ENCODE measurements at regions not wholly inside any gene's neighbourhood (a gene's known extent, or its start where the extent isn't known, plus 50 kb on each side); places are given as distances from the start of the nearest gene placed in this dataset.

DNA sequence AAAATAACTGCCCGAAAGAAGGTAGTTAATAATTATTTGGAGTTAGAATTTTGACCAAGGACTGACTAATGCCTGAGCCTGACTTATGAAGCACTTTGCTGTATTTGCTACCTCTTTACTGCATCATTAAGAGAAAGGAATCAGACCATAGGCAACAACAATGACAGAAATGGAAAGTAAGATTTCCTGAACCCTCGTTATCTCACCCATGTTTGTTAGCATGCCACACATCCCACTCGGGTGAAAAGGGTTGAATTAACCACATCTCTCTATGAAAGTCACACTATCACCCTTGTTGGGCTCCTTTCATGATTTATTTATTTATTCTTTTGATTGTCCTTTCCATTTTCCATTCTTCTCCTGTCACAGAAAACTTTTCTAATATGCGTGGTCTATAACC lies 59.6 kb downstream of the OLIG3 start:
- no peak for DNase-seq (ENCODE audit: low spot score)

DNA sequence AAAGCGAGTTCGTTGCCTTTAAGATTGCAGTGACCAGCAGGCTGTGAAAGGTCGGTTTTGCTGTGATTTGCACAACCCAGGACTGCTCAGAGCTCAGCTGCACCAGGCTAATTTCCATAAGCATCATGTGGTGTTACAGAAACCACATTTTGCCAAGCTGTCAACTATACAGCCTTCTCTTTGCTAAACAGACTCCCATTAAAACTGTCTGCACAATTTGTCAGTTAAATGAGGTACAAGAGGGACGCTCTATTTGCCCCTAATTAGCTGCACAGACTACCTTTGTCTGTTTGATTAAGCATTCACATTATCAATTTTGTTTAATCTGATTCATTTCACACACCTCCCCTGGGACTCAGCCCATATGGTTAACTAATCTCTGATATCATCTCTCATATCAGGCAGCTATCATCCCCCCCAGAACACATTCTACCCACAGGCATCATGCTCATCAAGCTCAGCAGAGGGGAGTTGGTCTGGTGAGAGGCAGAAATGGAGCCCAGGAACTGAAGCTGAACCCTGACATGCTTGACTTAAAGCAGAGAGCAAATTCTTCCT lies 62.1 kb downstream of the OLIG3 start:
- no peak for DNase-seq (ENCODE audit: low spot score)

DNA sequence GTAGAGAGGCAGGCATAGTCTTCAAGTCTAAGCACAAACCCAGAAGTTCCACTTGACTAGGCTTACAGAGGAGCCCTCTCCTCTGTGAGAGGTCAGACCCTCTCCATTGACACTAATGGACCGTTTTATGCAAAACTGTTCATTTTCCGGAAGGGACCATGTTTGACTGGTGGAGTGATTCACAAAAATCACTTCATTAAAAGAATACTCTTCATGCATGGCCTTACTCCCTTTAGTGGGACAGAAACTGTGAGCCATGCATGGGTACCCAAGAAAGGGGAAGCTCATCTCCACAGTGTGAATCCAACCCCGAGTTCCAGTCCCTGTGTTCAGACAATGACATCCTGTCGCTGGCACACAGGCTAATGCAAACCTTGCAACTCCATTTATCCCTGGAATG lies 63.2 kb downstream of the OLIG3 start:
- no peak for DNase-seq (ENCODE audit: low spot score)

DNA sequence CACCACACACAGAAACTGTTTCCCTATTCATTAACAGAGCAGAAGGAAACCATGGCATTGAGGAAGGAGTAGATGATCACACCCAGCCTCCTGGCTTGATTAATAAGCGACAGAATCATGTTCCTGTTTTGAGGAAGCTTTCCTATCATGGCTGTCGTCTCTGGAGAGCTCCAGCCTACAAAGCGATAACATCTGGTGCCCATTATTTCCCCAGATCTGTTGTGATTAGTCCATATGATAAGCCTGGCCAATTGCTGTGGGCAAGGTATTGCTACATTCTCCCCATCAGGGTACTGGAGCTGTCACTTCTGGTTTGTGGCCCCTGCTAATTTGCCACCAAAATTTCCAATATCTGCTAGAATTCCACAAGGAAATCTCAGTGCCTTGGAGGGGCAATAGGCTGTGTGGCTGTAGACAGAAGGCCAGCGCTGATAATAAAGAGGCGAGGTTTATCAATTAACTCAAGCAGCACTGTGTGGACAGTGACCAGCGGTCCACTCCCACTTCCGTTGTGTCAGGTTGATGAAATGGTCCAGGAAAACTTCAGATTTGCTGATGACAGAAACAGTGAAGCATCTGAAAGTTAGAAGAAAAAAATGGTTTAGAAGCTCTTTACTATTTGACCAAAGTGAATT lies 66.4 kb downstream of the OLIG3 start:
- DNase-seq (ENCODE audit: low spot score) = no peak

DNA sequence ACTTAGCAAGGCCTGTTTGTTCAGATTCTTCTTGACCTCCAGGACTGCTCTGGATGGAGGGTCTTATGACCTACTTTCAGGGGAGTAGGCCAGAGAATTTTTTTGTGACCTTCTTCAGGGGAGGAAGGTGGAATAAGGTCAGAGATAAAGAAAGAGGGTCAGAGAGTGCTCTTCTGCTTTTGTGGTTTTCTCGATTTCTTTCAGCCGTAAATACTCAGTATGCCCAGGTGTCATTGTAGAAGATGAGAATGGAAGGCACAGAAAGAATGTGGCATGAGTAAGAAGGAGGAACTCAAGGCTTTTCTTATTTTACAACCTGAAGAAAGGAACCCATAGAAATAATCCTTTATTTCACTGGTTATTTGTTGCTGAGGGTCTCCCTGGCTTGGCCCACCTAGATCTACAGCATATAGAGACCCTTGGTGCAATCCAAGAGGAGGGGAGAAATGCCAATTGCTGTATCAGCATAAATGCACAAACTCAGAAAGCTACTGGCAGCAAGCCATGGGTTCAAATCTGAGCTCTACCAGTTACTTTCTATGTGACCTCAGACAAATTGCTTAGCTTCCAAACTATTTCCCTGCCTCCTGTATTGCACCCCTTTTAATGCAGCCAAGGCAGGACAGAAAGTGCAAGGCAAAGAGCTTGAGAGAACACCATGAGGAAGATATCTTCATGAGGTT lies 68.0 kb downstream of the OLIG3 start:
- DNase-seq (ENCODE audit: low spot score) = no peak

DNA sequence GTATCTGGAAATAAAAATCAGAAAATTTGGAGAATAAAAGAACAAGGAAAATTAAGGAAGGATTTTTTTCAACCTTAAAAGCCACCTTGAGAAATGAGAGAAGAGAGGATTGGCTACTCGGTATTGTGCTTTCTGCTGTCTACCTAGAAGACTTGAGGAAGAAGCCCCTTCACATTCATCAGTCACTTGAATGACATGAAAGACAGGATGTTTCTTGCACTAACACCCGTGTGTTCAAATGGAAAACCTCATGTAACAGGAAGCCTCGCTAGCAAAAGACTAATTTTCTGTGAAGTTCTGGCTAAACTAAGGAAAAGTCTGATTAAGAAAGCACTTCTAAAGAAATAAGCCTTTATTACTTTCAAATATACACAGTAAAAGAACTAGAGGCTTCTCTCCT lies 69.9 kb downstream of the OLIG3 start:
- no peak for DNase-seq (ENCODE audit: low spot score)

DNA sequence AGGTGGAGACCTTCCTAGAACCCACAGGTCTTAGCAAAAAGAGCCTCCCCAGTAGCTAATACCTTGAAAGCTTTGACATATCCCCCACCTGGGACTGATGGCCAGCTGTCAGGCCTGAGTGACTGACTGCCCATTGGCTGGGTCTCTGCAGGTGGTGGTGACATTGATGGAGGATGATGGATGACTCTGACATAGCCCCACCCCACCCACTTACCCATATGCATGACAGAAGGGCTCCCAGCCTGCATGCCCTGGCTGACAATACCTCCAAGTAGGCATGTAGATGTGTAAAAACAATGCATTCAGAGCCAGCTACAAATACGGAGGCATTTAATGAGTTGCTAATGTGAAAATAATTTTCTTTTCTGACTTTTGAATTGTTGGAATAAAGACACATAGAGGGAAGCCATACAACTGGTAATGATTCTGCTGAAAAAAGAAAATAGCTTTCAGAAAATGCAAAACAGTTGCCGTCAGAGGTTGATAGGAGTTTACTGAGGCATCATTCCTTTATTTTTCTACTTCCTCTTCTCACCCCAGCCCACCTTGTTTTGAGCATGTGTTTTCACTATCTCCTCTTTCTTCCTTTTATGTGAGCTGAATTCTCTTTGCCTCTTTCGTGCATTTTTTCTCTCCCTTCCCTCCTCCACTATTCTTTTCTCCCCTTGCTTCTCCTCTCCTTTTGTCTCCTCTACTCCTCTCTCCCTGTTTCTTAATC lies 70.6 kb downstream of the OLIG3 start:
- DNase-seq (ENCODE audit: low spot score) = no peak

DNA sequence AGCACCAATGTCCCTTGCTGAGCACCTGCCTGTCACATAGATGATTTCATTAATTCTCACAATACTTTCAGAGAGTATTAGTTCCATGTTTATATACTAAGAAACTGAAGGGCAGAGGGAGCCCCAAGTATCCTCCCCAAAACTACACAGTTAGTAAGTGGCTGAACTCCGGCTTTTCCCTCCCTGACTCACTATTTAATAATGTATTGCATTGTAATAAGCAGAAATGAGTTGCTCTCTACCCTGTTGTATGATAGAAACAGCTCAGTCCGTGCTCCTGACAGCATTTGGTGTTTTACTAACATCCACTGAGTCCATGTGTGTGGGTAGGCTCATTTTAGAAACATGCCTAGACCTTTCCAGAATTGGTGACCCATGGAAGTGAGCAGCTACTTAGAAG lies 76.8 kb downstream of the OLIG3 start:
- DNase-seq (ENCODE audit: low spot score) = no peak

DNA sequence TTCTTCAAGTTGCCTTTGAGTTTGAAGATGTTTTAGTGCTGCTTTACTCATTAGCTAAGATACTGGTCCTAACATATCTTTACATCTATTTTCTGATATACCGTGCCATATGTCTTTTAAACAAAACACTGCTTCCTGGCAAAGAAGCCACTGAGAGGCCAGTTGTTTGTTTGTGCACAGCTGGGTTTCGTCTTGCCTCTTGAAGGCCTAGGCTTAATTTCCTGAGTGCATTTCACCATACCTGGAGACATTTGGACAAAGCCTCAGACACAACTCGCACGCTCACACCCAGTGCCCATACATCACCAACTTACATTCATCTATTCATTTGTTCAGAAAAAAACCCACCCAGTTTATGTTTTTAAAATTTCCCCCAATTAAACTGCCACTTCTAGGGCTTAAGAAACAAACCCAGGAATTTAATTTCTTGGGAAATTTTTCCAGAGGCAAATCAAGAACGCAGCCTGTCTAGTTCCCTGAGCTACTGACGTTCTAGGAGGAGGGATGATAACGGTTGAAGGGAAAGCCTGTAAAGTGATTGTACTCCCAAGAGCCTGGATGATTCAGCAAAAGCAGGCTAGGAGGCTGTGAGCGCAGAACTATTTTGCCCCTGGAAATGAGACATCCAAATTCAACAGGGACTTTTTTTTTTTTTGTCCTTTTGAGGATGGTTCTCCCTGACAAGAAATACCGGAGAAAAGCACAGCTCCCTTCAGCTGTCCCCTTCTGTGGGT lies 77.7 kb downstream of the OLIG3 start:
- no peak for DNase-seq (ENCODE audit: low spot score)

DNA sequence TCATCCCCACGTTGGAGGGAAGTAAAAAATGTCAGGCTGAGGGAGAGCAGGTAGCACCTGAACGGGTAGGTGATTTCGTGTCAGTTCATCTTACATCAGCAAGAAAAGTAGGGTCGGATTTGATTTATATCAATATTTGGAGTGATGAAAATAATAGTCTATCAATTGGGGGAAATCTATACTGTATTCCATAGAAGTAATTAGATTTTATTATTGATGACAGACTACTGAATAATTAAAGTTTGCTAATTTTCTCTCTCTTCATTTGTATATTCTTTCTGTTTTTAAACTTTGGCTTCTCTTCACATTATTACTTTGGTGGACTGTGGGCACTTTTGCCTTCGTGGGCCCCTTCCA lies 78.4 kb downstream of the OLIG3 start:
- no peak for DNase-seq (ENCODE audit: low spot score)

DNA sequence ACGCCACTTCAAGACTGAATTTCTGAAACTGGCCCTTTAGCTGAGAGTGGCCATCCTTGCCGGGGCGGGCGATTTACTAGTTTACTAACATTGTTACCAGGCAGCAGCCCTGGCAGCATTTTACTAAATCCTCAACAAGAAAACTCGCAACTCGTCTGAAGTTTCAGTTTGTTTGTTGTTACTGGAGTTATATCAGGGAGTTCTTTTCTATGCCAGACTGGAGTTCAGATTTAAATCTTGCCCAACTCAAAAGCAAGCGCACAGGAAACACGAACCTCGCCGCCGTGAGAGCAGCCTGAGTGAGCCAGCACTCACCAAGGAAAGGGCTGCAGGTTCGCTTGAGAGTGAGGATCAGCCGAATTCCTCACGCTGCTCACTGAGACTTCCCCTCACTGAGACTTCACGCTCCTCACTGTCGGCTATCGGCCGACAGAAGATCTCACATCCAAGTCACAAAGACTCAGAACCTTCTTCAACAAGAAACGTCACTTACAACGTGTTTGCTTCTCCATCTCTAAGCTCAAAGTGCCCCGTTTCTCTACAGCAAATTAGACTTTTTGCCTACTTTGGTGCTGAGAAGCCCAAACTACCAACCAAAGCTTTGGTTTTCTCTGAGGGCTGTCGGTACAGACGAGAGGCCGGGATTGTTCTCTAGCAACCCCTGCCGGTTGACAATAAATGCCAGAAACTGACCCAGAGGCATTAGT lies 78.9 kb downstream of the OLIG3 start:
- DNase-seq (ENCODE audit: low spot score) = peak; percentile 78

DNA sequence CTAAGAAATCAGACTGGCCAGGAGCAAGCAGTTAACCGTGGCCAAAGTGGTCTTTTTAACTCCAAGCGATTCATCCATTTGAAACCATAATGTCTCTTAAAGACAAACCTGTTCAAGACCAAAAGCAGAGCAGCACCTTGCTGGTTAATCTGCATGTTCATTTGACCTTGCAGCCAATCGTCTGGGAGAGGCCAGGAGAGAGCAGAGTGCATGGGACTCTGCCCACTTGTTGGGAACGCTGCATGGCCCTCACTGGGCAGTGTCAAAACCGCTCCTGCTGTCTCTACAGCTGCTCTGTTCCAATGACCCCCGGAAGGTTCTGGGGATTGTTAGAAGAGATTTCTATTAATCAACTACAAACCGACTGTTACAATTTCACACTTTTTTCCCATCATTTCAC lies 79.6 kb downstream of the OLIG3 start:
- no peak for DNase-seq (ENCODE audit: low spot score)

DNA sequence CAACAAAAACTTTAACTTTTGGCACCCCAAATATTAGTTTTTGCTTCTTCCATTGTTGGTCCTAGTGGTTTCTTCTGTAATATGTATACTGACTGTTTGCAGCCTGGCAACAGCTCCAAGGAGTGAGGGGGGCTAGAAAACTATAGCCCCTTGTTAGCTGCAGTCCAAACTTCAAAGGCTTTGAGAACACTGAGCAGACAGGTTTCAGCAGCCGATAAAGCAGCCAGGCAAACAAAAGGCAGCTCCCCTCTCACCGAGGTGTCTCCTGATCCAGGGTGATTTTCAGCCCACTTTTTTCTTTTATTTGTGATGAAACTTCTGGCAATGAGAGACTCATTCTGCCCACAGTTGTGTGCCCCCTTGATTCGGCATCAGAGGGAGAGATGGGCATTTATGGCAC lies 80.7 kb downstream of the OLIG3 start:
- no peak for DNase-seq (ENCODE audit: low spot score)

DNA sequence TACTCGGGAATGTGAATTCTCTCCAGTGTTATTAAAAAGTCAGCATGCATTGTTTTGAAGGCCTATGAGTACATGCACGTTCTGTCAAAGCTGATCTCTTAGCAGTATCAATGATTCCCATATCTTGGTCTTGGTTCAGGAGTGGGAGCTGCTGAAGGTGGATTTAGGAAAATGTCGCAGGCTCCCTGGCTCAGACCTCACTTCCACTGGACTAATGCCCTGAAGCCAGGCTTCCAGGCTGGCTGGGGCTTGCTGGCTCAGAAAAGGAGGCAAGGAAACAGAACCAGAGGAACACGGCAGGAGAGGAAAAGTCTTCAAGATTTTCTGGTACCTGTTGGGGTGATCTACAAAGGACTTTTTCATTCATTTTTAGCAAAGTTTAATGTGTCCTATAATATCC lies 81.6 kb downstream of the OLIG3 start:
- DNase-seq (ENCODE audit: low spot score) = no peak

DNA sequence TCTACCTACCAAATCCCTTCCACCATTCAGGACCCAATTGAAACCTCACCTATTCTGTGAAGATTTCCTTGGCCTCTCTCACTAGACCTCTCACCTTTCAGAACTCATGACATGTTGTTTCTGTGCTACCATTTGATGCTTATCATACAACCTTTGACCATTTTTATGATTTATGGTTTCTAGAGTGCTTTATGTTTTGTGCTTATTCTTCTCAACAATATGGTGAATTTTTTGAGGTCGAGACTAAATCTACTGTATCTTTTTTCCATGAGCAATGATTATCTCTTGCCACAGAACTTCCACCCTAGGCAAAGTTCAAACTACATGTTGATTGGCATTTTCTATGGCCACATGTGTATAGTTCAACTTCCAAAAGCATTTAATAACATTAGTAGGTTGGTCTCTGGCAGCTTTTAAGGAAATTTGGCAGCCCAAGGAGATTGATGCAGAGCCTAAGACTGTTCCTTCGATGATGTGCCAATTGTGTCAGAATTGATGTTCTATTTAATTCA lies 84.9 kb downstream of the OLIG3 start:
- no peak for DNase-seq (ENCODE audit: low spot score)

DNA sequence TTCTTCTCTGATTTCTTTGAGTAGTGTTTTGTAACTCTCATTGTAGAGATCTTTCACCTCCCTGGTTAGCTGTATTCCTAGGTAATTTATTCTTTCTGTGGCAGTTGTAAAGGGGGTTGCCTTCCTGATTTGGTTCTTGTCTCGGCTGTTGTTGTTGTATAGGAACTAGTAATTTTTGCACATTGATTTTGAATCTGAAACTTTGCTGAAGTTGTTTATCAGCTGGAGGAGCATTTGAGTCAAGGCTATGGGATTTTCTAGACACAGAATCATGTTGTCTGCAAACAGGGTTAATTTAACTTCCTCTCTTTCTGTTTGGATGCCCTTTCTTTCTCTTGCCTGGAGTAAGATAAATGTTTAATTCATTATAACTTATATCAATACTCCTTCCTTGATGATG lies 86.4 kb downstream of the OLIG3 start:
- DNase-seq (ENCODE audit: low spot score) = peak; percentile 48

DNA sequence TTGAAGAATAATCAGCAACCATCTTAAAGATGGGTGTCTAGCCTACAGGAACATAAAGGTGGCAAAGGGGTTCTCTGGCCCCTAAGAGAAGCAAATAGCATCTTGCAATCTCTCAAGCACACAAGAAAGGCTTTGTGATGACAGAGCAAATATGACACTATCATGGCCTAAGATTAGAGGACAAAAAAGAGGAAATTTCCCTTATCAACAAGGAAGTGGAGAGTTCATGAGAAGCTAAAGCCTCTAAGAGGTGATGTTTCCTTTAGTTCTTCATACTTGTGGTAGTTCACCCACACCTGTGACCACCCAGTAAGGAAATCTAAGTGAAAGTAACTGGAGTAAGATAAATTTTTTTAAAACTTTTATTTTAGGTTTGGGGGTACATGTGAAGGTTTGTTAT lies 88.4 kb downstream of the OLIG3 start:
- no peak for DNase-seq (ENCODE audit: low spot score)

DNA sequence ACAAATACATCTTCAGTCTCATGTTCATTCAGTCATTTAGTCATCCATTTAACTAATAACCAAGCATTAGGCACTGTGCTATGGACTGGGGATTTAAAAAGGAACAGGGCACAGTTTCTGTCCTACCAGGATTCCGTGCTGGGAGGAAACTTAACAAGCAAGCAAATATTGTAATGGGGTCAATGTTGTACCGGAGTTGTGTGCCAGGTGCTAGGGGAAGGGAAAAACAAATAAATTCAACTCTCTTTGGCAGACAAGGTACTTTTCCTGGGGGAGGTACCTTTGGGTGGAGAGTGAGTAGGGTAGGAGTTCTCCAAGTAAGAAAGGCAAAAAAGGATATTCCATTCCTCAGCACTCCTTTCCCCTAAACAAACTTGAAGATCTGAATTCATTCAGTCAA lies 90.3 kb downstream of the OLIG3 start:
- no peak for DNase-seq (ENCODE audit: low spot score)

DNA sequence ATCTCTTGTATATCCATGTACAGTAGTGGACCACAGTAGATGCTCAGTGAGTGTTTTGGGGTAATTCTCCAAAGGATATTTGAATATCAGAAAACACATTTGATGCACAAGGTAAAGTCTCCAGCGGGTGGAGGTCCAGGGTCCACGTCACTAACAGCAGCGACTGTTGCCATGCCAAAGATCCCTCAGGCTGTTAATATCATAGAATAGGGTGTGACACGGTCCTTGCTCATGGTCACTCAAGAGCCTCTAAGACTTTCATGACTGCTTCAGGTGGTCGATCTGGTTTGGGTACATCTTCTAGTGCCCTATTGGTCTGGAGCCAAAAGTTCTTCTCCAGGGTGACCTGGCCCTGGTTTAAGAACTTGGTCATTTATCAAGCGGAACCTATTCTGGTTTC lies 90.8 kb downstream of the OLIG3 start:
- no peak for DNase-seq (ENCODE audit: low spot score)

DNA sequence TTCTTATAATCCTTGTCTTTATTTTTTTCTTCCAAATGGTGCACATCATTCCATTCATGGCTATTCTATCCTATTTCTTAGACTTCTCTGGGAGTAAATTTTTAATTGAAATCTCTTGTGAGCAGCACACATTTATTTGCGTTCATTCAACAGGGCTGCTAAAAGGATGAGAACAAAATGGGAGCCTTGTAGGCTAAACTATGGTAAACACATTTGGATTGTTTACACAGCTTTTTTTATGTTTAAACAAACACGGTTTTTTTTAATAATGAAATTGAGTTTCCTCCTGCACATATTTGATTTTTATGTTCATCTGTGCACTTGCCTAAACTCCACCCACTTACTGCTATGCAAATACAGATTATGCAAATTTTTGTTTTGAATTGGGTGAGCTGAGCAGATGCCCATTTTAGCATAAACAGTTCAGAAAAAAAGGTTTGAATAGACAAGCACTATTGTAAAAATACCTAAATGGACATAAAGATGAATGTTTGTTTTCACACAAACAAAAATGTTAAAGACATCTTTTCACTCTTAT lies 92.0 kb downstream of the OLIG3 start:
- no peak for DNase-seq (ENCODE audit: low spot score)

DNA sequence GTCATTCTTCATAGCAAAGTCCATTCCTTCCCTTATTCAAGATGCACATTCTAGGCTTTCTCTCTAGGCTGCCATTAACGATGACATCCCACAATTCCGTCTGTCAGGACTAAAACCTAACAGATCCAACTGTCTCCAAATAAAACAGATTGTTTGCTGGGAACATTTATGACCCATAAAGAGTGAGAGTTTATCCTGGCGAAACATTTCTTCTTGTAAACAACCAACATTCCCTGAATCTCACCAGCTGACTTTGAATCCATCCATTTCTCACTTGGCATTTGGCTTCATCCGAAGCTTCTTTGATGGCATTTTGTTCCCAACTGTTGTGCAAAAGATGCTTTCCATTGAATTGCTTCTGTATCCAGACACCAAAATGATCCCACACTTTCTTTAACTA lies 93.1 kb downstream of the OLIG3 start:
- no peak for DNase-seq (ENCODE audit: low spot score)
